Gastrocnemius medialis (tissue), 4 donors: ENCODE measurements at regions not wholly inside any gene's neighbourhood (a gene's known extent, or its start where the extent isn't known, plus 50 kb on each side); places are given as distances from the start of the nearest gene placed in this dataset.
"Not testable (repeated sequence)": the region's sequence is repeated elsewhere in the genome, so short reads cannot be mapped to it uniquely, and the experiment has no call there.

Experiments
- ATAC-seq, 2 donors: fragments of 150-250 bp; one replicate each; pipeline ENCODE4 v1.9.1; 2016
- DNase-seq, 2 donors: peaks; one replicate each; pipeline ENCODE4 v3.0.0-alpha.2; 2019
- H3K27ac ChIP-seq, 4 donors: fragments of 200-600 bp; sonication (generic); 1 replicate in 1 of 4; 2 replicates in 3 of 4; pipeline ENCODE4 v1.5.1; 2016 to 2018; ENCODE audit warnings: mild to moderate bottlenecking in 2 of 4, moderate library complexity in 1 of 4
- H3K27me3 ChIP-seq, 3 donors: fragments of 200-600 bp; sonication (generic) in 2 of 3; 1 replicate in 1 of 3; 2 replicates in 2 of 3; pipeline versions ENCODE4 v1.5.1 to v1.6.0; 2016 to 2019; ENCODE audit warnings: mild to moderate bottlenecking in 1 of 3, moderate library complexity in 1 of 3
- H3K36me3 ChIP-seq, 2 donors: fragments of 200-600 bp; sonication (generic) in 1 of 2; one replicate each; pipeline ENCODE4 v1.5.1; 2017 to 2018
- H3K4me1 ChIP-seq, 2 donors: fragments of 200-600 bp; sonication (generic) in 1 of 2; one replicate each; pipeline ENCODE4 v1.5.1; 2016 to 2017; ENCODE audit warnings: mild to moderate bottlenecking in 2 of 2
- H3K4me3 ChIP-seq, 4 donors: fragments of 200-600 bp; sonication (generic) in 3 of 4; 1 replicate in 1 of 4; 2 replicates in 3 of 4; pipeline ENCODE4 v1.5.1; 2016 to 2019; ENCODE audit warnings: mild to moderate bottlenecking in 2 of 4
- H3K9me3 ChIP-seq, 3 donors: fragments of 200-600 bp; sonication (generic) in 2 of 3; 1 replicate in 1 of 3; 2 replicates in 2 of 3; pipeline ENCODE4 v1.5.1; 2016 to 2019
- POLR2A ChIP-seq, 2 donors: fragments of 450-650 bp; IDR thresholded peaks; one replicate each; pipeline ENCODE4 v1.6.1; 2017; ENCODE audit warnings: antibody characterized with exemption in 2 of 2, mild to moderate bottlenecking in 2 of 2, moderate library complexity in 2 of 2
- in situ Hi-C, 4 donors: fragments of 200-750 bp; cut with MboI; loops; one replicate each; pipeline versions ENCODE4 v1.15.0 to v1.8.0; 2017; ENCODE audit warnings: low sequenced_read_pairs in 4 of 4
- intact Hi-C: fragments of 100-400 bp; cut with DNase I; formaldehyde crosslinking; loops from one replicate; pipeline ENCODE4 v1.15.1; 2023; ENCODE audit warnings: low total_unique reads
- TF ChIP-seq, protein P1 (sequence below), 5 experiments: fragments of 450-650 bp in 3 of 5; fragments of 200-600 bp in 2 of 5; sonication (generic) in 2 of 5; IDR thresholded peaks in 4 of 5; conservative IDR thresholded peaks in 1 of 5; 1 replicate in 4 of 5; 2 replicates in 1 of 5; pipeline ENCODE4 v1.5.1; 2016 to 2019; ENCODE audit warnings: antibody characterized with exemption in 5 of 5, mild to moderate bottlenecking in 3 of 5, moderate library complexity in 3 of 5

DNA sequence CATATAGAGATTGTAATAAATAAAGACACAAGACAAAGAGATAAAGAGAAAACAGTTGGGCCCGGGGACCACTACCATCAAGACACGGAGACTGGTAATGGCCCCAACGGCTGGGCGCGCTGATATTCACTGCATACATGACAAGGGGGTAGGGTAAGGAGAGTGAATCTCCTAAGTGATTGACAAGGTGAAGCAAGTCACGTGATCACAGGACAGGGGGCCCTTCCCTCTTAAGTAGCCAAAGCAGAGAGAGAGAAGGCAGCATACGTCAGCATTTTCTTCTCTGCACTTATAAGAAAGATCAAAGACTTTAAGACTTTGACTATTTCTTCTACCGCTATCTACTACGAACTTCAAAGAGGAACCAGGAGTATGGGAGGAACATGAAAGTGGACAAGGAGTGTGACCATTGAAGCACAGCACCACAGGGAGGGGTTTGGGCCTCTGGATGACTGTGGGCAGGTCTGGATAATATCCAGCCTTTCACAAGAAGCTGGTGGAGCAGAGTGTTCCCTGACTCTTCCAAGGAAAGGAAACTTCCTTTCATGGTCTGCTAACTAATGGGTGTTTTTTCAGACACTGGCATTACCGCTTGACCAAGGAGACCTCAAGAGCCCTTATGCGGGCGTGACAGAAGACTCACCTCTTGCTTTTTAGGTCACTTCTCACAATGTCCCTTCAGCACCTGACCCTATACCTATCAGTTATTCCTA is 75.6 kb downstream of the MRPL39 start:
- H3K9me3 ChIP-seq, DNase-seq, ATAC-seq, H3K4me3 ChIP-seq, H3K36me3 ChIP-seq, in situ Hi-C loops, H3K27ac ChIP-seq, H3K4me1 ChIP-seq, H3K27me3 ChIP-seq, intact Hi-C loops: not testable (repeated sequence)

- Histone ChIP-seq H3K27me3 (no peaks in the 10 kb centered on the region), H3K9me3 (no peaks in the 10 kb centered on the region), H3K4me3 (no peak overlapping the region), H3K4me1 (no peaks in the 10 kb centered on the region), H3K27ac (no peak overlapping the region), H3K36me3 (no peaks in the 10 kb centered on the region)
- TF ChIP-seq POLR2A (IDR thresholded peaks at IDR 0.05), result no peak
- TF ChIP-seq, protein P1, sequence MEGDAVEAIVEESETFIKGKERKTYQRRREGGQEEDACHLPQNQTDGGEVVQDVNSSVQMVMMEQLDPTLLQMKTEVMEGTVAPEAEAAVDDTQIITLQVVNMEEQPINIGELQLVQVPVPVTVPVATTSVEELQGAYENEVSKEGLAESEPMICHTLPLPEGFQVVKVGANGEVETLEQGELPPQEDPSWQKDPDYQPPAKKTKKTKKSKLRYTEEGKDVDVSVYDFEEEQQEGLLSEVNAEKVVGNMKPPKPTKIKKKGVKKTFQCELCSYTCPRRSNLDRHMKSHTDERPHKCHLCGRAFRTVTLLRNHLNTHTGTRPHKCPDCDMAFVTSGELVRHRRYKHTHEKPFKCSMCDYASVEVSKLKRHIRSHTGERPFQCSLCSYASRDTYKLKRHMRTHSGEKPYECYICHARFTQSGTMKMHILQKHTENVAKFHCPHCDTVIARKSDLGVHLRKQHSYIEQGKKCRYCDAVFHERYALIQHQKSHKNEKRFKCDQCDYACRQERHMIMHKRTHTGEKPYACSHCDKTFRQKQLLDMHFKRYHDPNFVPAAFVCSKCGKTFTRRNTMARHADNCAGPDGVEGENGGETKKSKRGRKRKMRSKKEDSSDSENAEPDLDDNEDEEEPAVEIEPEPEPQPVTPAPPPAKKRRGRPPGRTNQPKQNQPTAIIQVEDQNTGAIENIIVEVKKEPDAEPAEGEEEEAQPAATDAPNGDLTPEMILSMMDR (IDR thresholded peaks at IDR 0.05 in 4 of 5, conservative IDR thresholded peaks at IDR 0.05 in 1 of 5), result no peak
- intact Hi-C loops (no loop called here), in situ Hi-C loops (no loop called here)
- DNase-seq, result no peak
- no peak for ATAC-seq
Measured at GRCh38 chr21:25528515-25528914, 78.8 kb downstream of the MRPL39 start.

DNA sequence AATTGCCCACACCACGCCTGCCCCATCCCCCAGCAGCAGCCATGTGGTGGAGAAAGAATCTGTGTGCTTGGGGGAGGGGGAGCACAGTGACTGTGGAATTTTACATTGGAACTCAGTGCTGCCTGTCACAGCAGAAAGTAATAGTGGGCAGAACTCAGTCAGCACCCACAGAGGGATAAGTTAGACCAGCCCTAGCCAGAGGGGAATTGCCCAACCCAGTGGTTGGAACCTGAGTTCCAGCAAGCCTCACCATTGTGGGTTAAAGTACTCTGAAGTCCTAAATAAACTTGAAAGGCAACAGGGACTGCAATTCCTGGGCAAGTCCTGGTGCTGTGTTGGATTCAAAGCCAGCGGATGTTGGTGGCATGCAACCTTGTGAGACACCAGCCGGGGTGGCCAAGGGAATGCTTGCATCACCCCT is 88.8 kb downstream of the MRPL39 start:
- no peak overlapping the region for H3K27ac ChIP-seq
- H3K4me1 ChIP-seq, result no peaks in the 10 kb centered on the region
- in situ Hi-C loops (no loop called here), intact Hi-C loops (no loop called here)
- no peaks in the 10 kb centered on the region for H3K9me3 ChIP-seq
- no peak overlapping the region for H3K4me3 ChIP-seq
- no peak for DNase-seq
- no peaks in the 10 kb centered on the region for H3K36me3 ChIP-seq
- TF ChIP-seq, protein P1 (IDR thresholded peaks at IDR 0.05 in 4 of 5, conservative IDR thresholded peaks at IDR 0.05 in 1 of 5), result no peak
- TF ChIP-seq POLR2A (IDR thresholded peaks at IDR 0.05), result no peak
- no peak for ATAC-seq
- H3K27me3 ChIP-seq, result no peaks in the 10 kb centered on the region

DNA sequence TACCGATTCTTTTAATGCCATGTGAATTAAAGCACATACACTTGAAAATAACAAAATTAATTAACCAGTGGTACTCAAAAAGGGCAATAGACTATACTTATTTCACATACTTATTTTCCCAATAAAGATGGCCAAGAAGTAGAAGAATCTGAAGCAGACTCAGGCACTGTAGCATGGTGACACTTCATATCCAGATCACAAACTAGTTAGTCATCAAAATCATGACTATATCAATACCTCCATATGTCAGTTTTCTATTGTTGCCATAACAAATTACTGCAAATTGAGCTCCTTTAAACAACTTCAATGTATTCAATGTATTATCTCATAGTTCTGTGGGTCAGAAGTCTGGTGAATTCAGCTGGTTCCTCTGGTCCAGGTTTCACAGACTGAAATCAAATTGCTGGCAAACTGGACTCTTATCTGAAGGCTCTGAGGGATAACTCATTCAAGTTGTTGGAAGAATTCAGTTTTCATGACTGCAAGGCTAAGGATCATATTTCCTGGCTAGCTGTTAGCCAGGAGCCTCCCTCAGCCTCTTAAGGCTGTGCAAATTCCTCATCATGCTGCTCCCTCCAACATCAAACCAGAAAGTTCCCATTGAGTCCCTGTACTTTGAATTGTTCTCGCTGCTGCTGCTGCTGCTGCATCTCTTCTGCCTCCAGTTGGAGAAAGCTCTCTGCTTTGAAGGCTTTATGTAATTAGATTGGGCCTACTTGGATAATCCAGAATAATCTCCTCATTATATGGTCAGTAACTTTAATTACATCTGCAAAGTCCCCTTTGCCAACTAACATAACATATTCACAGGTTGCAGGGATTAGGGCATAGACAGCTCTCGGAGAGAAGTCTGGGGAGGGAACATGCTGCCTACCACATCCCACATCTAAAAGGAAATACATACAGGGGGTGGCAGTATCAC is 91.5 kb downstream of the MRPL39 start:
- H3K36me3 ChIP-seq, result no peaks in the 10 kb centered on the region
- no peaks in the 10 kb centered on the region for H3K4me1 ChIP-seq
- DNase-seq, result no peak
- in situ Hi-C loops, result no loop called here
- intact Hi-C loops, result no loop called here
- no peaks in the 10 kb centered on the region for H3K9me3 ChIP-seq
- H3K27me3 ChIP-seq, result no peaks in the 10 kb centered on the region
- no peak overlapping the region for H3K4me3 ChIP-seq
- ATAC-seq, result no peak
- no peak overlapping the region for H3K27ac ChIP-seq
- no peak for TF ChIP-seq POLR2A (IDR thresholded peaks at IDR 0.05)
- TF ChIP-seq, protein P1 (IDR thresholded peaks at IDR 0.05 in 4 of 5, conservative IDR thresholded peaks at IDR 0.05 in 1 of 5), result no peak

DNA sequence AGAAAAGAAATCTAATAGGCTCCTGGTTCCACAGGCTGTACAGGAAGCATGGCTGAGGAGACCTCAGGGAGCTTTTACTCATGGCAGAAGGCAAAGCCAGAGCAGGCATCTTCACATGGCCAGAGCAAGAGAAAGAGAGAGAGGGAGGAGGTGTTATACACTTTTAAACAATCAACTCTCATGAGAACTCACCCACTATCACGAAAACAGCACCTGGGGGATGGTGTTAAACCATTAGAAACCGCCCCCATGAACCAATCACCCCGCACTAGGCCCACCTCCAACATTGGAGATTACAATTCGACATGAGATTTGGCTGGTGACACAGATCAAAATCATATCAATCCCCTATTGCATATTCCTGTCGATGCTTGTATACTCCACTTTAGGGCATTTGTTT is 93.5 kb downstream of the MRPL39 start:
- DNase-seq, result no peak
- no peaks in the 10 kb centered on the region for H3K36me3 ChIP-seq
- in situ Hi-C loops (no loop called here), intact Hi-C loops (no loop called here)
- no peaks in the 10 kb centered on the region for H3K4me1 ChIP-seq
- H3K9me3 ChIP-seq, result no peaks in the 10 kb centered on the region
- no peak overlapping the region for H3K27ac ChIP-seq
- ATAC-seq, result no peak
- TF ChIP-seq, protein P1 (IDR thresholded peaks at IDR 0.05 in 4 of 5, conservative IDR thresholded peaks at IDR 0.05 in 1 of 5), result no peak
- no peaks in the 10 kb centered on the region for H3K27me3 ChIP-seq
- no peak overlapping the region for H3K4me3 ChIP-seq
